Right atrium auricular region (tissue), 2 donors: ENCODE measurements at regions not wholly inside any gene's neighbourhood (a gene's known extent, or its start where the extent isn't known, plus 50 kb on each side); places are given as distances from the start of the nearest gene placed in this dataset.

Experiments used
- DNase-seq: peaks from one replicate; pipeline ENCODE4 v3.0.0-alpha.2; 2019; ENCODE audit warnings: low spot score
- H3K27ac ChIP-seq, 2 donors: fragments of 200-600 bp; sonication (generic); 1 replicate in 1 of 2; 2 replicates in 1 of 2; pipeline ENCODE4 v1.5.1; 2016 to 2019
- H3K27me3 ChIP-seq, 2 donors: fragments of 200-600 bp; sonication (generic); one replicate each; pipeline versions ENCODE4 v1.5.1 to v1.6.0; 2017 to 2019
- H3K36me3 ChIP-seq: fragments of 200-600 bp; sonication (generic); one replicate; pipeline ENCODE4 v1.5.1; 2016
- H3K4me1 ChIP-seq, 2 donors: fragments of 200-600 bp; sonication (generic); one replicate each; pipeline versions ENCODE4 v1.5.1 to v1.6.0; 2017 to 2019
- H3K4me3 ChIP-seq, 2 donors: fragments of 200-600 bp; sonication (generic); 1 replicate in 1 of 2; 2 replicates in 1 of 2; pipeline ENCODE4 v1.5.1; 2017 to 2019; ENCODE audit warnings: mild to moderate bottlenecking in 1 of 2, moderate library complexity in 1 of 2
- H3K9me3 ChIP-seq, 2 donors: fragments of 200-600 bp; sonication (generic); one replicate each; pipeline ENCODE4 v1.5.1; 2019
- CTCF ChIP-seq, 2 donors: fragments of 200-600 bp; sonication (generic); IDR thresholded peaks; one replicate each; pipeline ENCODE4 v1.5.1; 2019; ENCODE audit warnings: antibody characterized with exemption in 2 of 2

- H3K27ac ChIP-seq: no peak overlapping the region
- H3K36me3 ChIP-seq: no peaks in the 10 kb centered on the region
- no peak for DNase-seq
- H3K4me3 ChIP-seq: no peak overlapping the region
- no peaks in the 10 kb centered on the region for H3K4me1 ChIP-seq
- H3K27me3 ChIP-seq: no peaks in the 10 kb centered on the region
- TF ChIP-seq CTCF (IDR thresholded peaks at IDR 0.05): no peak
- H3K9me3 ChIP-seq: no peaks in the 10 kb centered on the region
Measured at GRCh38 chr7:42381161-42381560, 144.2 kb upstream of the GLI3 start.

GRCh38 chr7:42380401-42380800 is 143.4 kb upstream of the GLI3 start:
- Histone ChIP-seq H3K4me3 (no peak overlapping the region), H3K4me1 (no peaks in the 10 kb centered on the region), H3K27me3 (no peaks in the 10 kb centered on the region), H3K9me3 (no peaks in the 10 kb centered on the region), H3K27ac (no peak overlapping the region), H3K36me3 (no peaks in the 10 kb centered on the region)
- DNase-seq: no peak
- TF ChIP-seq CTCF (IDR thresholded peaks at IDR 0.05): no peak

GRCh38 chr7:42378149-42378548 is 141.1 kb upstream of the GLI3 start:
- Histone ChIP-seq H3K27ac (no peak overlapping the region), H3K9me3 (peaks cover 0 to 4% of the 10 kb centered on the region in 2 donors), H3K4me3 (no peak overlapping the region), H3K27me3 (no peaks in the 10 kb centered on the region), H3K4me1 (no peaks in the 10 kb centered on the region), H3K36me3 (no peaks in the 10 kb centered on the region)
- DNase-seq: no peak
- no peak for TF ChIP-seq CTCF (IDR thresholded peaks at IDR 0.05)

- DNase-seq: no peak
- Histone ChIP-seq H3K36me3 (no peaks in the 10 kb centered on the region), H3K9me3 (peaks cover 0 to 4% of the 10 kb centered on the region in 2 donors), H3K27me3 (no peaks in the 10 kb centered on the region), H3K4me1 (no peaks in the 10 kb centered on the region), H3K27ac (no peak overlapping the region), H3K4me3 (no peak overlapping the region)
- no peak for TF ChIP-seq CTCF (IDR thresholded peaks at IDR 0.05)
Measured at GRCh38 chr7:42373285-42373684, 136.3 kb upstream of the GLI3 start.

- H3K9me3 ChIP-seq: peaks cover 0 to 8% of the 10 kb centered on the region in 2 donors
- no peaks in the 10 kb centered on the region for H3K36me3 ChIP-seq
- no peak for DNase-seq
- no peaks in the 10 kb centered on the region for H3K4me1 ChIP-seq
- TF ChIP-seq CTCF (IDR thresholded peaks at IDR 0.05): no peak
- H3K27me3 ChIP-seq: no peaks in the 10 kb centered on the region
- H3K4me3 ChIP-seq: no peak overlapping the region
- H3K27ac ChIP-seq: no peak overlapping the region
Measured at GRCh38 chr7:42372479-42372878, 135.5 kb upstream of the GLI3 start.

GRCh38 chr7:42359946-42360345 is 122.9 kb upstream of the GLI3 start:
- no peak for TF ChIP-seq CTCF (IDR thresholded peaks at IDR 0.05)

More at GRCh38 chr7:42359946-42360345, 122.9 kb upstream of the GLI3 start:
- H3K27ac ChIP-seq: no peak overlapping the region
- H3K36me3 ChIP-seq: no peaks in the 10 kb centered on the region
- H3K9me3 ChIP-seq: peaks cover 0 to 6% of the 10 kb centered on the region in 2 donors
- H3K27me3 ChIP-seq: no peaks in the 10 kb centered on the region
- no peak for DNase-seq
- no peaks in the 10 kb centered on the region for H3K4me1 ChIP-seq
- no peak overlapping the region for H3K4me3 ChIP-seq
